ENCODE measurements at regions not wholly inside any gene's neighbourhood (a gene's known extent, or its start where the extent isn't known, plus 50 kb on each side); places are given as distances from the start of the nearest gene placed in this dataset.

- no peak for DNase-seq
Observed at GRCh38 chr17:71703701-71704100, 417.1 kb upstream of the SOX9 start.

- no peak for DNase-seq
Observed at GRCh38 chr17:71709271-71709890, 411.4 kb upstream of the SOX9 start.

- DNase-seq, result no peak
Observed at GRCh38 chr17:71709946-71710345, 410.9 kb upstream of the SOX9 start.

GRCh38 chr17:71710816-71711215, 410.0 kb upstream of the SOX9 start:
- no peak for DNase-seq

GRCh38 chr17:71713846-71714245, 407.0 kb upstream of the SOX9 start:
- DNase-seq, result no peak

- DNase-seq, result no peak
Observed at GRCh38 chr17:71724339-71724738, 396.5 kb upstream of the SOX9 start.

- peak; percentile 88 for DNase-seq
Observed at GRCh38 chr17:71725811-71726210, 395.0 kb upstream of the SOX9 start.

GRCh38 chr17:71726341-71726740, 394.5 kb upstream of the SOX9 start:
- DNase-seq, result peak; percentile 67

- DNase-seq, result no peak
Observed at GRCh38 chr17:71727292-71727691, 393.5 kb upstream of the SOX9 start.

GRCh38 chr17:71727723-71728122, 393.1 kb upstream of the SOX9 start:
- no peak for DNase-seq

GRCh38 chr17:71730871-71731270, 389.9 kb upstream of the SOX9 start:
- DNase-seq, result no peak

- DNase-seq, result no peak
Observed at GRCh38 chr17:71735893-71736292, 384.9 kb upstream of the SOX9 start.

GRCh38 chr17:71740866-71741265, 380.0 kb upstream of the SOX9 start:
- DNase-seq, result no peak

- DNase-seq, result no peak
Observed at GRCh38 chr17:71741836-71742235, 379.0 kb upstream of the SOX9 start.

GRCh38 chr17:71748872-71749271, 371.9 kb upstream of the SOX9 start:
- no peak for DNase-seq

GRCh38 chr17:71753070-71753469, 367.8 kb upstream of the SOX9 start:
- no peak for DNase-seq

GRCh38 chr17:71757156-71757555, 363.7 kb upstream of the SOX9 start:
- no peak for DNase-seq

GRCh38 chr17:71757956-71758355, 362.9 kb upstream of the SOX9 start:
- no peak for DNase-seq

- no peak for DNase-seq
Observed at GRCh38 chr17:71759422-71760060, 361.3 kb upstream of the SOX9 start.

GRCh38 chr17:71760062-71760720, 360.6 kb upstream of the SOX9 start:
- DNase-seq, result no peak

GRCh38 chr17:71762526-71762925, 358.3 kb upstream of the SOX9 start:
- no peak for DNase-seq

GRCh38 chr17:71764505-71764904, 356.3 kb upstream of the SOX9 start:
- no peak for DNase-seq

GRCh38 chr17:71765437-71765836, 355.4 kb upstream of the SOX9 start:
- no peak for DNase-seq

- DNase-seq, result no peak
Observed at GRCh38 chr17:71769850-71770249, 351.0 kb upstream of the SOX9 start.
